Fibroblast of skin of right quadriceps (primary cell): ENCODE measurements at regions not wholly inside any gene's neighbourhood (a gene's known extent, or its start where the extent isn't known, plus 50 kb on each side); places are given as distances from the start of the nearest gene placed in this dataset.

Source experiments
- DNase-seq: peaks from one replicate; pipeline ENCODE4 v3.0.0-alpha.2; 2013

- no peak for DNase-seq
Measured at GRCh38 chr6:98782772-98783171, 51.6 kb upstream of the POU3F2 start.

- DNase-seq: no peak
Measured at GRCh38 chr6:98783578-98783977, 50.8 kb upstream of the POU3F2 start.
